HL-60/S4 (cell line): ENCODE measurements at regions not wholly inside any gene's neighbourhood (a gene's known extent, or its start where the extent isn't known, plus 50 kb on each side); places are given as distances from the start of the nearest gene placed in this dataset.

ENCODE experiments used
- in situ Hi-C: fragments of 300-500 bp; cut with MboI; formaldehyde crosslinking; loops from 2 replicates; pipeline ENCODE4 v1.14.3; 2022; ENCODE audit warnings: low sequenced_read_pairs

DNA sequence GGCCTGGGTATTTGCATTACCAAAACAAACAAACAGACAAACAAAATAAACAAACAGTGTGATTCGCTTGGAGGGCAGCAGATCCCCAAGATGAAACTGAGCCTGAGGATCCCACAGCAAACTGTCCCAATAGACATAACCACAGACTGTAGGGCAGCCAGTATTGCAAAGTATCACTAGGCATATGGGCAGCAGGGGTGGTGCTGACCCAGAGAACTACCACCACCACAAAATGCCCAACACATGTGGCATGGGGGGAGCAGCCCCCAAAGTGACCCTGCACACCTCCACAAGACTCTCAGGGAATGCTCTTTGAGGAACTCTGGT, 330.1 kb downstream of the CYRIA start:
- in situ Hi-C loops = no loop called here

DNA sequence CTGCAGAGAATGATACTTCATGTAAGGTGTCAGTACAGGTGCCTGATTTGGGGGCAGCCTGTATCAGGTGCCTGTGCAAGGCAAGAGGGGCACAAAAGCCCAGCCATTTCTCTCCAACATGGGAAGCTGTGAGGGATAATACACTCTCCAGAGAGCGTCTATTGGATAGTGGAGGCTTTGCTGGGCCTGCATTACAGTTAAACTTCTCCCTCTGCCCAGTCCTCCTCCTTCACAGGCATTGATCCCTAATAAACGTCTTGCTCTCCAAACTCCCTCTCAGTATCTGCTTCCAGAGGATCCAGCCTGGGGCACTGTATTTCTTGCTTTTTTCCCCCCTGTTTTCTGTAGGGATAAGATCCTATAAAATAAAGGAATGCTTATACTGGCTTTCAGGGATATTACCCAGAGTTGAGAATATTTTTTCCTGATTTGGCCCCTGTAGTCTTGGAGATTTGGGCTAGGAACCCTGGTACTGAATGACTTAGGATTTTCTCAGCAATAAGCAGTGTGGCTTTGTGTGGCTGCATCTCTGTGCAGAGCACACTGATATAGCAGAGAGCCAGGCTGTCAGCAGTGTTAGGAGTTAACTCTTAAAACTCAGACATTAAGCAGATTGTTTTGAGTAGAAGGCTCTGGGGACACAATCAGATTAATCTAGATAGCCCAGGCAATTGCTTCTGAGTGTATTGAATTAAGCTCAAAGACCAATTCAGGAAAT, 330.6 kb downstream of the CYRIA start:
- in situ Hi-C loops = no loop called here

DNA sequence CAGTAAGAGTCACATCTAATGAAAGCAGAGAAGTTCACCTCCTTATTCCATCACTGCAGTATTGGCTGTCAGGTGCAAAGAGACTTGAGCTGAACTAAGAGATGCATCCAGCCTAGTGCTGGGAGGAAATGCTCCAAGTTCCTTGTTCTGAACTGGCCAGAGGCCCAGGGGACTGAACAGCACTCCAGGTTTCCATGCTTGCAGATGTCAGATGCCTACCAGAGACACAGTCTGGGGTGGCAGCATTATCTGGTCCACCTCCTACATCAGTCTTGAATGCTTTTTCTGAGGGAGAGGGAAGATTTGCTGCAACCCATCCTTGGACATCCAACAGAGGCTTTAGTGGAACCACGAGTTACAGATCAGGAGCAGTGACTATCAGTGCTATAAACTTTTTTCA, 331.3 kb downstream of the CYRIA start:
- in situ Hi-C loops = no loop called here

DNA sequence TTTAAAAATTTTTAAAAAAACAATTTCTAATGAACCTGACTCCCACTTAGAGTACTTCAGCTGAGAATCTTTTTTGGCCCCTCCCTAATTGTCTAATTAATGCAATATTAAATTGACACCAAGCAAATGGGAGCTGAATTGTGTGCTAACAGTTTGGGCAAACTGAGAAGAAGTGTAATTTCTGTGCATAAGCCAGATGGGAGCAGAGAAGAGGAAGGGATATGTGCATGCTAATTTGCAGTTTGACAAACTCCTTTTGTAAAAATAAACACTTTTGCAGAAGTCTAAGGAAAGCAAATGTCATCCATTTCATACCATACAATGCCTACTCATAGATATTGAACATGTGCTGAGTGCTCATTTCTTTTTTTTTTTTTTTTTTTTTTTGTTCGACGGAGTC, 332.0 kb downstream of the CYRIA start:
- in situ Hi-C loops = no loop called here

DNA sequence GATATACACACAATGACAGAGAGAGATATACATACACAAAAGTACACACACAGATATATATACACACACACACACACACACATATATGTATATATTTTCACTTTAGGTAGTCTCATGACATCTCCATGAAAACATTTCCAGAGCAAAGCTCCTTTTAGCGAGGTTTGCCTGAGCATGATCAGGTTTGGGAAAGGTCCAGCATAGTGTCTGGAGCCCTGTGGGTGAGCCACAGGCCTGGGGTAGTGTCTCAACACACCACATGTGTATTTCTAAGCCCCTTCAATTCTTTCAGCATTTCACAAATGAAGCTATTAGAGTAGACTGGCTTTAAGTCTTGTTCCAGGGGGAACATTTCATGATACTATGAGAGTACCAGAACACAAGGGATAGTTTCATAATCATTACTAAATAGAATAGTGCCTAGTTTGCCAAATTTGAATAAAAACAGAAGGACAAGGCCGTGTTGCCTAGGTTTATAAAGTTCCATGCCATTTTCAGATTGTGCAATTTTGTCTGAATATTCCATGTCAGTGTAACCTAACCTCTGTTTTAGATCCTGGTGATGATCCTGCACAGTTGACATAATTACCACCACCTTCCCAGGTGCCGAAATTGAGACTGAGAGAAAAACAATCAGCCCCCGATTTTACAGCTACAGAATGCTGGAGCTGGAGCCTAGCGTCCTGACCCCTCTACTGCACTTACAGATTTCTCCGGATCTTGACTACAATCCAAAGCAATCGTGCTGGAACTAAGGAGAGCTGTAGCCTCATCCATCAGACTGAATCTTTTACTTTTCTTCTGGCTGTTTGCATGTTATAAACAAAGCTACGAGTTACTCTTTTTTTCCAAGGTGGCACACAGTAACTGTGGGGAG, 332.7 kb downstream of the CYRIA start:
- in situ Hi-C loops = no loop called here

DNA sequence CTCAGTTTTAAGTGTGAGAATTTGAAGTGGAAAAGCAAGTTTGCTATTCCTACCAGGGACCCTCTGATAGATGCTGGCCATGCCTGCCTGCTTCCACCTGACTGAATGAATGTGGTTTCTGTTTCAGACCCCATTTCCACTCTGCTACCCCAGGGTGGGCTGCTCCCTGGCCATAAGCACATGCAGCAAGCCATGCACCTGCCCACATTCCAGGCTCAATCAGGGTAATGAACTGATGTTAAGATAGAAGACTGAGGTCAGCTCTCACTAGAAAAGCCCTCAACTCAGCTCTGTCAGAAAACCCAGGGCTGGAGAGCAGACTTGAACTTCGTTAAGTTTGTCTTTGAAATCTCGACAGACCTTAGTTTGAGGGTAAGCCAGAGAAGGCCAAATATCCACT, 333.9 kb downstream of the CYRIA start:
- in situ Hi-C loops = no loop called here

DNA sequence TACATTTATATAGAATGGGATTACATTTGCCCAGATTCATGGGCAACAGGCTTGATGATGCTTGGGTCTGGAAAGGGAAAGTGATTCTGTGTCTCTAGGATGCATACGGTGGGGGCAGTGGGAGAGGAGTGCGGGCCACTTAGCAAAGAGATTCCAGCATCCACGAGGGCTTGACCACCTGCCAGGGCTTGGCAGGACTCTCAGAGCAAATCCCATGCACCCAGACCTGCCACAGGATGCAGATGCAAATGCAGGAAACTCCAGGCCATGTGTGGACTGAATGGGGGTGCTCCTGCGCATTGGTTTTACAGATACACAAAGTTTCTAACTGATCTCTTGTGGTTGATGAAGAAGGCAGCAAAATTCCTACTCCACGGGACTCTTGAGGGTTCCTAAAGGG, 334.7 kb downstream of the CYRIA start:
- in situ Hi-C loops = no loop called here

DNA sequence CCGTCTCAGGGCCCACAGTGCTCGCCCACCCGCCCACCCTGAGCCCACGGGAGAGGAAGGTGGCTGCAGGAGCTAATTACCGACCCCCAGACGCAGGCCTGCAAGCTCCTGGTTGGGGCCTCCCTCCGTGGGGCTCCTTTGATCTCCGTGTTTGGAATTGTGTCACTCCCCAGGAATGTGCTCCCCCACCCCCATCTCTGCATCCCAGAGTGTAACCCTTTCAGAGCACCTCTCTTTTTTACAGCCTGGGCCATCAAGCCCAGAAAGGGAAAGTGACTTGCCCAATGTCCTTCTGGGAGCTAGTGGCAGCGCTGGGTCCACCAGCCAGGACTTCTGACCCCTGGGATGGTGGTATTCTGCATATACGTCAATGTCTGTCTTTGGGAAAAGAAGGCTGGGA, 335.1 kb downstream of the CYRIA start:
- in situ Hi-C loops = no loop called here

DNA sequence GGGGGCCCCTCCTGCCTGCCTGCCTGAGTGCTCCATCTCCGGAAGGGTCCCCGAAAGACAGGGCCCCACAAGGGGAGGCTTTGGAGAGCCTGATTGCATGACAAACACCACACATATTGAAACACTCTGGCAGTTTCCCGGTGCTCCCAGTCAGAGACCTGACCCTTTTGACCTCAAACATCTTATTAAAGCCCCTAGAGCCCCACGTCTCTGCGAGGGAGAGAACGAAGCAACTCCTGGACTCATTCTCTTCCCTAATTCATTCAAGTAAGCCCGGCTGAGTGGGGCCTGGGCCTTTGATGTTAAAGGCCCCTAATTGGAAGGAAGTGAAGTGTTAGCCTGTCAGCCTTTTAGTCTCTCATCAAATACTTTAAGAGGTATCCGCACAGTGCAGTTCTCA, 335.6 kb downstream of the CYRIA start:
- in situ Hi-C loops = no loop called here

DNA sequence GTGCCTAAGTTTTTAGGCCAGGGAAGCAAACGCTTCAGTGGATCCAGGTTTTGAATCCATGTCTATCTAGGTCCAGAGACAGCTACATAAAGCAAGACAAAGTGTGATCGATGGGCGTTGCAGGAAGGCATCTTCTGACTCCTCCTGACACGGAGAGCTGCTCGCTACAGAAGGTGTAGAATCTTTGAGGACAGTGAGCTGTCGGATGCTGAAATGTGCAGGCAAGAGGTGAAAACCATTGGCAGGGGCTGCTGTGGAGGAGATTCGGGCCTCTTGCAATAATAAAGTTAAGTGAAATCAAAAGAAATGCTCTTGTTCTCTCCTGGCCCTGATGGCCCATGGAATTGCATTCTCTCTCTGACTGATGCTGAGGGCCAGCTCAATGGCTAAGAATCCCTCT, 336.2 kb downstream of the CYRIA start:
- in situ Hi-C loops = no loop called here

DNA sequence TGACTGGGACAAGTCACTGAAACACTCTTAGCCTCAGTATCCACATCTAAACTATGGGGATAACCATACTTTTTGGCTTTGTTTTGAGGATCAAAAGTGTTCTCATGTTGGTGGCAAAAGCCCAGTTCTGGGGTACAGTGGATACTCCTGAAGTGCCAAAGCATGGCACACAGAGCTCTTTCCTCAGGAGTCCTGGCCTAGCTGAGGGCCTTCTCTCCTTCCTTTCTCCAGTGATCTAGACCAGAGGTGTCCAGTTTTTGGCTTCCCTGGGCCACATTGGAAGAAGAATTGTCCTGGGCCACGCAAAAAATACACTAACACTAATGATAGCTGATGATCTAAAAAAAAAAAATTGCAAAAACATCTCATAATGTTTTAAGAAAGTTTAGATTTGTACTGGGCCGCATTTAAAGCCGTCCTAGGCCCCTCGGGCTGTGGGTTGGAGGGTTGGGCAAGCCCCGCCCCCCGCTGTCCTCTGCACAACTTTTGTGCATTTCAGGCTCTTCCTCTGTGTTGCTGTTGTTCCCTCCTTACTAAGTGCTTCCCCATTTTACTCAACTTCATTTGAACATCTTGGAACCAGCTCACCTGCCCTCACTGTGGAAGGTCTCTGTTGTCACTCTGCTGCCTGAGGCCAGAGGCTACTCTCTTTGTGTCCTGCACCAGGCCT, 337.0 kb downstream of the CYRIA start:
- in situ Hi-C loops = no loop called here

DNA sequence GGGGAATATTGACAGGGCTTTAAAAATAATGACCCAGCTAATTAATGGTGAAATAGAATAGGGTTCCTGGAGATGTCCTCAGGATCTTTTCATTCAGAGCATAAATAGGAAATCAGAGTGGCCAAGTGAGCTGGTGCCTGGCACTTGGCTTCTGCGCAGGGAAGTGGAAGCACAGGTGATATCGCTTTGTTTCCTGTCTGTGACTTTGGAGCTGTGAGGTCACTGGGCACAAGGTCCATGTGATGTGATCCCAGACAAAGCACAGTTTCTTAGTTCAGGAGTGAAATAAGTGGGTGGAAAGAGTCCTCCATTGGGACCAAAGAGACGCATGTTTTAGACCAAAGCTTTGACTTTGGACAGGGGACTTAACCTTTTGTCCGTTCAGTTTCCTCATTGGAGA, 338.3 kb downstream of the CYRIA start:
- in situ Hi-C loops = no loop called here

DNA sequence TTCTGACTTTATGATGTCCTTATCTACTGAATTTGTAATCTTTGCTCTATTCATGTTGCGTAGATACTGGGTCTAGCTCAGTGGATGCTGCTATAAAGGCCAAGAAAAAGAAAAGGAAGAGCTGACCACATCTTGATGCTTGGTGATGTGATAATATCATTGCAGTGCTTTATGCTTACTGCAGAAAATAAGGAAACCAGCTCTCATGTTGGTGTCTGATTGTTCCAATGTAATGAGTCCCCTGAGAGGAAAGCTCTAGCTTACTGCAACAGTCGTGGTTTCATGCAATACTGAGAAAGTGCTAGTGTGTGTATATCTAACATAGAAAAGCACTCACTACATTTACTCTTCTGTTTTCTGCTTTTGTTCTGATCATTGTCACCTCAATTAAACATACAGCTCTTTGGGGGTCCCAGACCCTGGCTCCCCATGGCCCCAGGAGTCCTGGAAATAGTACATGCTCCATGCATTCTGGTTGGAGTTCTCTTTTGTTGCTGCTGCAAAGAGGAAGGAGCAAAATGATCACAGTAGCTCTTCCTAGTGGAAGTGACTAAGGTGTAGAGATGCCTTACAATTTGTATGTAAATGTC, 338.8 kb downstream of the CYRIA start:
- in situ Hi-C loops = no loop called here

DNA sequence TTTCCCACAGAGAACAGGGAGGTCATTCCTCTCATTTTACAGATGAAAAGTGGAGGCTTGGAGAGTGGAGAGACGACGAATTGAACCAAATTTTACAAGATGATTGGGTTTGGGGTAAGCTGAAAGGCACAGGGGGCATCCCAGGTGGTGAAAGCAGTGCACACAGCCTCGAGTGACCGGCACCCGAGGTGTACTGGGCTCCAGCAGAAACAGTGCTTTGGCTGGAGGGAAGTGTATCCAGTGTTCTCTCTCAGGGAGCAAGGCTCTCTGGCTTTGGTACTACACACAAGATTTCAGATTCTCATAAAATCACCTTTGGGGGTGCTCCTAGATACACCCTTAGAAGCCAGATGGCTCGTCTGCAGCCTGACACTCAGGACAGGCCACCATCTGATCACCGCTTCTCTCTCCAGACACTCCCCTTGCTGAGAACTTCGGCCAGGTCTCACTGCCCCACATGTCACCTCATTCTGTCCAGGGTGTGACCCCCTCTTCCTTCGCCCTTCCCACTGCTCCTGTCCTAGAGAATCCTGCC, 339.6 kb downstream of the CYRIA start:
- in situ Hi-C loops = no loop called here

DNA sequence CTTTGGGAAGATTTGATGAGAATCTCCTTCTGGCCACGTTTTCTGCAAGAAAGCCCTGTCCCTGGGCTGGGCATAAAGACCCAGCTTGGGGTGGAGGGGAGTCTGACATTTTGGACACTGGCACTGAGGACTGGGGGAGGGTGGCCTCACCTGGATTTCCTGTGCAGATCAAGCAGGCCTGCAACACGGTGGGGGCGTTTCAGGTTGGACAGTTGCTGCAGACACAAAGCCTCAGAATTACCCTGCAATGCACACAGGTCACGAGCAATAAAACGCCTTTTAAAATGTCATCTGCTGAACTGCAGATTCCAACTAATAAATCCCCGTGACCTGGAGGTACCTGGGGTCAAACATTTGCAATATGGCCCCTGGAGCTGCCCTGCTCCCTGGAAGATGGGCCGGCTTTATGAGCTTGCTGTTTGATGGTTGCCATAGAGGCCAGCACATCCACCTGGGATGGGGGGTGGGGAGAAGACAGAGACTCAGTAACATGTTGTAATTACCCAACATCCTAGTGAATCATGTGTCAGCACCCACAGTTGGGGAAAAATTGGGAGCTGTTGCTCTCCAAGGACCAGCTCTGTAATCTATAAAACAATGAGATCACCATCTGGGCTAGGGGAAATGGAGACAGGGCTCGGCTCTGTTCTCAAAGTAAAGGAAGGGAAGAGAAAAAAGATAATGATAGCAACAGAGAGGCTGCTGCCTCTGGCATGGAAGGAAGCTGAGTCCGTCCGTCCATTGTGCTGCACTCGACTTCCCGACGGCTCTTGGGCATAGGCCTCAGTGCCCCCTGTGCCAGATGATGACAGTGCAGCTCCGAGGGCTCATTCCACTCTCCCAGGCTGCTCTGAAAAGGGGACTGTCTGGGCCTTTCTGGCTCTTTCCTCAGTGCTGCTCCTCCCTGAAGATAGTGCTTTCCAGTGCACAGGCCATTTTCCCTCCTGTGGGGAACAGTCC, 340.3 kb downstream of the CYRIA start:
- in situ Hi-C loops = no loop called here

DNA sequence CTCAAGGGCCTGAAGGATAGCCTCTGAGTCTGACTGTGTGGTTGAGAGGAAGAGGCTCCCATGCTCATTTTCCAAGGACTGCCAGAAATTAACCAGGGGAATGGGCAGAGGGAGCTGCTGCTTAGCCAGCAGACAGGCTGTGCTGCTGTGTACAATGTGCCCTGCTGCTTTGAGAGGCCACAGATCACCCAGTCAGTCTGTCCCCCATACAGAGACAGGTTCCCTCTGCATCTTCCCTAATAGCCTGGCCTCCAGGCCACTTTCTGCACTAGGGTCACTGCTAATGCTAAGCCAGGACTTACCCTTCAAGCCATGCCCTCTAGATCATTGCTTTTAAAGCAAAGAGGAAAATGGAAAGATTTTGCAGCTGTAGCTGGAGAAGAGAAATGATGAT, 341.1 kb downstream of the CYRIA start:
- in situ Hi-C loops = no loop called here

DNA sequence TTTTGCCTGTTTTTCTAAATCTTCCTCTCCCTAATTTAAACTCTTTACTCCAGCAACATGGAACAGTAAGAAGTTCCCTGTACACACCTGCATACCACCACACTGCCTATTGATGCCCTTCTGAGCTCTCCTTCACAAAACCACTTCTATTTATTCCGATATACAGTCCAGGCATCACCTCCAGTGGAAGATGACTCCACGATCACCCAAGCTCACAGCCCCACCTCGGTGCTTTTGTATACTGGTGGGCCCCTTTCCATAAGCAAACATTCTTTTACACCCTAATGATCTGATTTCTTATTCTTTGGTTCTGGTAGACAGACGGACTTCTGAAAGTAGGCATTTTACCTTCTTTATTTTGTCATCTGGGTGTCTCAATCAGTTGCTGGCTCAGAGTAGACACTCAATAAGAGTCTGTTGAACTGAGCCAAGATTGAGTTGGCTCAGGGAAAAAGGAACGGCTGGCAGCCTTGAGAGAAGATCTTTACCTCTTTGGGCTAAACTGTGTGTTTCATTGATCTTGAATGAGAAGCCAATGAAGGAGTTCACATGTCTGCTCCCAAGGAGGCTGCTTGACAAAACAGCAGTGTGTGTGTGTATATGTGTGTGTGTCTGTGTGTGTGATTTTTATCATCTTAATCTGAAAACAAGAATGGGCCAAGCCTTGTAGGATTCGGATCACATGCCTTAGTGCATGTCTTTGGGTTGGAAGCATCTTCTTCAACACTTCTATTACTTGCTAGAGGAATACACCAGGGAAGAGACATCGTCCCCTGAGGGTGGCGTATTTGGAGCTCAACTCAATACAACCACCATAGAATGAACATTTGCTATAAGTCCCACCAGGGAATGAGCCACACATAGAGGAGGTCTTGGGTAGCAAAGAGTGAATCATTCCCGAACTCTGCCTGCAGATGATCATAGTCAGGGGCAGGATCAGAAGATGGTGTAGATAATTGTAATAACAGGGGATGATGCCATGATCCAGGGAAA, 341.8 kb downstream of the CYRIA start:
- in situ Hi-C loops = no loop called here

DNA sequence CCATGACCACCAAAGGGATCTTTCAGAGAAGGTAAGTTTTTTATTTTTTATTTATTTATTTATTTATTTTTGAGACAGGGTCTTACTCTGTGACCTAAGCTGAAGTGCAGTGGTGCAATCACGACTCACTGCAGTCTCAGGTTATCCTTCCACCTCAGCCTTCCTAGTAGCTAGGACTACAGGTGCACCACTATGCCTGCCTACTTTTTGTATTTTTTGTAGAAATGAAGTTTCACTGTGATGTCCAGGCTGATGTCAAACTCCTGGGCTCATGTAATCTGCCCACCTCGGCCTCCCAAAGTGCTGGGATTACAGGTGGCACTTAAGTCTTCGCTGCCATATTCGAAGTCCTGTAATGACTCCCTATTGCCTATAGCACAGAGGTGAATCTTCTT, 342.5 kb downstream of the CYRIA start:
- in situ Hi-C loops = no loop called here
